GM13977 (cell line): ENCODE measurements at regions not wholly inside any gene's neighbourhood (a gene's known extent, or its start where the extent isn't known, plus 50 kb on each side); places are given as distances from the start of the nearest gene placed in this dataset.

Source experiments
- DNase-seq: peaks from one replicate; pipeline ENCODE4 v3.0.0; 2012; ENCODE audit warnings: low spot score
- in situ Hi-C: fragments of 300-500 bp; cut with MboI; formaldehyde crosslinking; loops from one replicate; pipeline ENCODE4 v1.12.0; 2022; ENCODE audit warnings: low sequenced_read_pairs, low pct_unique_long_range_greater_than_20kb, mixed read lengths, inconsistent platforms; ENCODE audit not compliant: unreplicated experiment
- TF ChIP-seq, protein P1 (sequence below): IDR thresholded peaks from 2 replicates; pipeline ENCODE4 v1.5.1; 2012; ENCODE audit warnings: mild to moderate bottlenecking, control low read depth; ENCODE audit not compliant: insufficient read depth; ENCODE audit errors: extremely low read depth, missing control alignments

DNA sequence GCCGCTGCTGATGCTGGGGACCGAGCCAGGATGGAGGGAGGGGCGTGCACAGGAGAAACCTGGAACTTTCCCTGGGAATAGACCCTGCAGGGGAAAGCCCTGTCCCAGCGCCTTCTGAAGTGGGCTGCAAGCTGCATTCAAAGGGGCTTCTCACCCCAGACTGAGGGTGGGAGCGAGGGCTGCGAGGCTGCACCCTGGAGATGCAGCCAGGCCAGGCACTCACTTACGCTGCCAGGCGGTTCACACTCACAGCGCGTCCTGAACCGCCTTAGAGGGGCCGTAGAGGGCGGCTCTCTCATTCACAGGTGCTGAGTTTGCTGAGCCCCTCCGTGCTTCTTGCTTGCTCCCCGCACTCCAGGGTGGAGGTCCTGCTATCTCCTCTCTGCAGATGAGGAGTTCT, 208.5 kb upstream of the C14orf180 start:
- DNase-seq: no peak
- in situ Hi-C loops: no loop called here
- TF ChIP-seq, protein P1, sequence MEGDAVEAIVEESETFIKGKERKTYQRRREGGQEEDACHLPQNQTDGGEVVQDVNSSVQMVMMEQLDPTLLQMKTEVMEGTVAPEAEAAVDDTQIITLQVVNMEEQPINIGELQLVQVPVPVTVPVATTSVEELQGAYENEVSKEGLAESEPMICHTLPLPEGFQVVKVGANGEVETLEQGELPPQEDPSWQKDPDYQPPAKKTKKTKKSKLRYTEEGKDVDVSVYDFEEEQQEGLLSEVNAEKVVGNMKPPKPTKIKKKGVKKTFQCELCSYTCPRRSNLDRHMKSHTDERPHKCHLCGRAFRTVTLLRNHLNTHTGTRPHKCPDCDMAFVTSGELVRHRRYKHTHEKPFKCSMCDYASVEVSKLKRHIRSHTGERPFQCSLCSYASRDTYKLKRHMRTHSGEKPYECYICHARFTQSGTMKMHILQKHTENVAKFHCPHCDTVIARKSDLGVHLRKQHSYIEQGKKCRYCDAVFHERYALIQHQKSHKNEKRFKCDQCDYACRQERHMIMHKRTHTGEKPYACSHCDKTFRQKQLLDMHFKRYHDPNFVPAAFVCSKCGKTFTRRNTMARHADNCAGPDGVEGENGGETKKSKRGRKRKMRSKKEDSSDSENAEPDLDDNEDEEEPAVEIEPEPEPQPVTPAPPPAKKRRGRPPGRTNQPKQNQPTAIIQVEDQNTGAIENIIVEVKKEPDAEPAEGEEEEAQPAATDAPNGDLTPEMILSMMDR: no peak

DNA sequence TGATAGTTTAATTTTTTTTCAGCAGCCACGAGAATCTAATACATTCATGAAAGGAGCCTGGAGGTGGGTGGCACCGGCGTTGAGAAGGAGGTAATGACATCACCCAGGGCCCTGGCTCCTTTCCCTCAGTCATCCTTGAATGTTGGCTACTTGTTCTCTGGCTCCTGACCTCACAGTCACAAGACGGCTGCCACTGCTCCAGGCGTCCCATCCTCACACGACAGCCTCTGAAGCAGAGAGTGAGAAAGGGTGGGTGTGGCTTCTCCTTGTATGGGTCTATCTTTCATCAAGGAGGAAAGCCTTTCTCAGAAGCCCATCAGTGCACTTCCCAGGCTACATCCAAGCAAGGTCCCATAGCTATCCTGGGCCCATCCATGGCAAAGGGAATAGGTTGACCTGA, 207.6 kb upstream of the C14orf180 start:
- TF ChIP-seq, protein P1: no peak
- DNase-seq: no peak
- in situ Hi-C loops: no loop called here

DNA sequence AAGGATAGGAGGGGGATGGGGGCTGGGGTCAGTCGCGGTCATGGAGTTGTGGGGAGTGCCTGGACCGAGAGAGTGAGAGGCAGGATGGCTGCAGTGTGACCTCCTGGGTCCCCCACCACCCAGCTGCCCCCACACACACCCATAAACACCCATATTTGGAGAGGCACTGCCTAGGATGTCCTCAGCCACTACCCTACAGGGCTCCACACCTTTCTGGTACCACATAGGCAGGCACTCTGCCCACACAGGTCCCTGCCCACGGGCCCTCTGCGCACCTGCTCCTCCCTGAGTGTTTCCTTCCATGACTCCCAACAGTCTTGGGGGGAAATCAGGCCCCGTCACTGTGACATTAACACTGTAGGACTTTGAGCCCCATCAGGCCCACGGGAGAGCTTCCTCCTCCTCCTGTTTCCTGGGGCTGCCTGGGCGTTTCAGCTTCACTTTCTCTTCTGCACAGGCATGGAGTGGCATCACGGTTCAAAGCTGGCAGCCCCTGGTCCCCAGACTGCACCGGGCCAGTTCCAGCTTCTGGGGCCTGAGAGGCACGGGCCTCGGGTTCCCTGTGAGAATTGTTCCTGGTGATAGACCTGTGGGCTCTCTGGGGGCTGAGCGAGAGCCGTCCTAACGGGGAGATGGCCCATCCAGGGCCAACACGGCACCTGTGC, 207.0 kb upstream of the C14orf180 start:
- TF ChIP-seq, protein P1: no peak
- DNase-seq: no peak
- in situ Hi-C loops: no loop called here

DNA sequence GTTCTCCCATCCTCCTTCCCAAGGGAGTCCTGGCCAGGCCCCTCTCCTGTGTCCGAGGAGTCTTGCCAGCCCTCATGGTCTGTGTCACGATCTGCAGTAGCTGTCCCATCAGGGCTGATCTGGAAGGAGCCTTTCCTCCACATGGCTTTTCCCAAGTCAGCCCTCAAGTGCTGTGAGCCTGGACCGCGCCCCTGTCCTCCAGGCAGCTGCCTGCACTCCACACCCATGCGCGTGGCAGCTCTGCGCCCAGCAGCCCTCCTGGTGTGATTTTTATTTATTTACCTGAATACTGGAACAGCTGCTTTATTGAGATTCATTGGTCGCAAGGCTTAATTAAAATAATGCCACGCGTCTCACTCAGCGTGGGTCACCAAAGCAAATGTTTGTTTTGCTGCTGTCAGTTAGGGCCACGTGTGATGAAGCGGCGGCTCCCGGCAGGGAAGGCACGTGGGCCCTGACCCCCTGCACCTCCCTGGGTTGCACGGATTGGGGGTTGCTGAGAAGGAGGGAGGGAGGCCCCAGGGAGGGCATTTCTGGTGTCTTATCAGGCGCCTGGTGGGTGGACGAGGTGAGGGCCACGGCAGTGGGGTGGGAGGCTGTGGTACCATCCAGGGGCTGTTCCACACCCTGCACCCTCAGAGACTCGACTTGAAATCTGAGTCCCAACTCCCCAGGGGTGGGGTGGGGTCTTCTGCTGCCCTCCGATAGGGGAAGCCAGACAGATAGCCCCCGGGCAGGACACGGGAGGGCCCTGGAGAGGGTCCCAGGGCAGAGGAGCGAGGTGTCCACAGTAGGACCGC, 206.3 kb upstream of the C14orf180 start:
- in situ Hi-C loops: no loop called here
- TF ChIP-seq, protein P1: no peak
- DNase-seq: no peak

DNA sequence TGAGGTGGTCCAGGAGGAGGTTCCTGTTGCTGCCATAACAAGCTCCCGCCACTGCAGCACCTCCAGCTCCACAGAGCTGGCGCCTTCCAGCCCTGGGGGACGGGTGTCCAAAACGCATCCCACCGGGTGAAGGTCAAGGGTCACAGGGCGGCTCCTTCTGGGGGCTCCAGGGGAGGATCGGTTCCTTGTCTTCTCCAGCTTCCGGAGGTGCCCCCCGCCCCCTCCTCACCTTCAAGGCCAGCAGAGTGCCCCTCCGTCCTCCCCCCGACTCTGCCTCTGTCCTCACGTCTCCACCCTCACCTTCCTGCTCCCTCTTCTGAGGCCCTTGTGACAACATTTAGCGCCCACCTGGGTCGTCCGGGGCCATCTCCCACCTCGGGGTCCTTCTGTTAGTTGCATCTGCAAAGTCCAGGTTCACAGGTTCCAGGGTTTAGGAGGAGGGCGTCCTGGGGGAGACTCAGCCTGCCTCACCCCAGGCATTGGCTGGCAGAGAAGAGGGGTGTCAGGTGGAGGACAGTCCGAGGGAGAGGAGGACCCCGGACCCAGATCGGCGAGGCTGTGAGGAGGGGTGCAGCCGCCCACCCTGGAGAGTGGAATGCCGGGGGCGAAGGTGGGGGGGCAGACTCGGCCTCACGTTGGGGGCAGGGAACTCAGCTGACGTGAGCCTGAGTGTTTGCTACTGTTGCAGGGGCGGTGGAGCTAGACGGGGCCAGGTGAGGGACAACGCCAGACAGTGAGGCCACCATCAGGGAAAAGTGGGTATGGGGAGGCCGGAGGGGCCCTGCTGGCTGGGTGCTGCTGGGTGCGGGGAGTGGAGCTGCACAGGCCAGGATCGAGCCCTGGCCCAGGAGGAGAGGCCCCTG, 205.5 kb upstream of the C14orf180 start:
- TF ChIP-seq, protein P1: no peak
- in situ Hi-C loops: no loop called here
- DNase-seq: no peak

DNA sequence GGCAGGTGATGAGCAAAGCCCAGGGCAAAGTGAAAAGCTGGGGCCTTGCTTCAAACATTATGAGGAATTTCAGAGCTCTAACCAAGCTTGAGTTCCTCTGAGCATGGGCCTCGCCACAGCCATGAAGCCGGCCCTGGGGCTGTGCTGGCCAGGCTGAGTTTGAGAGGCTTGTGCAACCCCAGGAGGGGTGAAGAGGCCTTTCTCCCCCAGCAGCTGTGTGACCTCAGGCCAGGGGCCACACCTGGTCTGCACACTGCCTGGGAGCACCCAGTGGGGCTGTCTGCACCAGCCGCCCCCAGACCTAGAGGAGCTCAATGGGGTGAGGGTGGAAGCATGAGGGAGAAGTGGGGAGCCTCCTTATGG, 204.9 kb upstream of the C14orf180 start:
- in situ Hi-C loops: no loop called here
- DNase-seq: no peak
- TF ChIP-seq, protein P1: no peak
